Ascending aorta (tissue), 2 donors: ENCODE measurements at regions not wholly inside any gene's neighbourhood (a gene's known extent, or its start where the extent isn't known, plus 50 kb on each side); places are given as distances from the start of the nearest gene placed in this dataset.

Experiments used
- DNase-seq, 2 donors: peaks; one replicate each; pipeline ENCODE4 v3.0.0-alpha.2; 2019; ENCODE audit warnings: low spot score in 2 of 2
- H3K27ac ChIP-seq, 2 donors: fragments of 200-600 bp; sonication (generic); one replicate each; pipeline ENCODE4 v1.5.1; 2016 to 2017; ENCODE audit warnings: mild to moderate bottlenecking in 1 of 2
- H3K27me3 ChIP-seq: fragments of 200-600 bp; sonication (generic); one replicate; pipeline ENCODE4 v1.5.1; 2017
- H3K36me3 ChIP-seq, 2 donors: fragments of 200-600 bp; sonication (generic); one replicate each; pipeline ENCODE4 v1.5.1; 2016
- H3K4me1 ChIP-seq, 2 donors: fragments of 200-600 bp; sonication (generic); one replicate each; pipeline ENCODE4 v1.5.1; 2016 to 2017; ENCODE audit warnings: mild to moderate bottlenecking in 1 of 2
- H3K4me3 ChIP-seq, 2 donors: fragments of 200-600 bp; sonication (generic); one replicate each; pipeline ENCODE4 v1.5.1; 2016 to 2017; ENCODE audit warnings: mild to moderate bottlenecking in 1 of 2
- H3K9me3 ChIP-seq, 2 donors: fragments of 200-600 bp; sonication (generic); one replicate each; pipeline ENCODE4 v1.5.1; 2016
- intact Hi-C: fragments of 100-400 bp; cut with DNase I; formaldehyde crosslinking; loops from one replicate; pipeline ENCODE4 v1.15.1; 2023
- TF ChIP-seq, protein P1 (sequence below), 3 experiments: fragments of 200-600 bp in 2 of 3; fragments of 450-650 bp in 1 of 3; sonication (generic) in 2 of 3; IDR thresholded peaks; one replicate each; pipeline ENCODE4 v1.5.1; 2016 to 2019; ENCODE audit warnings: antibody characterized with exemption in 3 of 3, mild to moderate bottlenecking in 1 of 3, moderate library complexity in 1 of 3

DNA sequence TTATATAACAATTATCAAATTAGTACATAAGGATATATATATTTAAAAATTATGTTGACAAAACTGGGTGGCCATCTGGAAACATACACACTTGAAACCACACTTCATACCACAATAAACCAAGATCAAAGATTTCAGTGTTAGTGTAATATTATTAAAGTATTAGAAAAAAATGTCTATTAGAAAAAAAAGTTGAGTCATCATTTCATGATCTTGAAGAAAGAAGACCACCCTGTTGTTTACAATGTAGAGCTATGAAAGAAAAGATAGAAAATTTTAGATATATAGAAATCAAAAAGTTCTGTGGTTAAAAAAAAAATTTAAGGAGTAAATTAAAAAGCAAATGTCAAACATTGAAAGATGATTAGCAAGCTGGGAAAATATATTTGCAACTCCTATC lies 224.5 kb upstream of the CDH20 start:
- Histone ChIP-seq H3K27me3 (no peaks in the 10 kb centered on the region), H3K4me3 (no peak overlapping the region), H3K4me1 (no peaks in the 10 kb centered on the region), H3K36me3 (no peaks in the 10 kb centered on the region), H3K9me3 (no peaks in the 10 kb centered on the region), H3K27ac (no peak overlapping the region)
- TF ChIP-seq, protein P1, sequence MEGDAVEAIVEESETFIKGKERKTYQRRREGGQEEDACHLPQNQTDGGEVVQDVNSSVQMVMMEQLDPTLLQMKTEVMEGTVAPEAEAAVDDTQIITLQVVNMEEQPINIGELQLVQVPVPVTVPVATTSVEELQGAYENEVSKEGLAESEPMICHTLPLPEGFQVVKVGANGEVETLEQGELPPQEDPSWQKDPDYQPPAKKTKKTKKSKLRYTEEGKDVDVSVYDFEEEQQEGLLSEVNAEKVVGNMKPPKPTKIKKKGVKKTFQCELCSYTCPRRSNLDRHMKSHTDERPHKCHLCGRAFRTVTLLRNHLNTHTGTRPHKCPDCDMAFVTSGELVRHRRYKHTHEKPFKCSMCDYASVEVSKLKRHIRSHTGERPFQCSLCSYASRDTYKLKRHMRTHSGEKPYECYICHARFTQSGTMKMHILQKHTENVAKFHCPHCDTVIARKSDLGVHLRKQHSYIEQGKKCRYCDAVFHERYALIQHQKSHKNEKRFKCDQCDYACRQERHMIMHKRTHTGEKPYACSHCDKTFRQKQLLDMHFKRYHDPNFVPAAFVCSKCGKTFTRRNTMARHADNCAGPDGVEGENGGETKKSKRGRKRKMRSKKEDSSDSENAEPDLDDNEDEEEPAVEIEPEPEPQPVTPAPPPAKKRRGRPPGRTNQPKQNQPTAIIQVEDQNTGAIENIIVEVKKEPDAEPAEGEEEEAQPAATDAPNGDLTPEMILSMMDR (IDR thresholded peaks at IDR 0.05), result no peak
- DNase-seq, result no peak
- intact Hi-C loops, result no loop called here

DNA sequence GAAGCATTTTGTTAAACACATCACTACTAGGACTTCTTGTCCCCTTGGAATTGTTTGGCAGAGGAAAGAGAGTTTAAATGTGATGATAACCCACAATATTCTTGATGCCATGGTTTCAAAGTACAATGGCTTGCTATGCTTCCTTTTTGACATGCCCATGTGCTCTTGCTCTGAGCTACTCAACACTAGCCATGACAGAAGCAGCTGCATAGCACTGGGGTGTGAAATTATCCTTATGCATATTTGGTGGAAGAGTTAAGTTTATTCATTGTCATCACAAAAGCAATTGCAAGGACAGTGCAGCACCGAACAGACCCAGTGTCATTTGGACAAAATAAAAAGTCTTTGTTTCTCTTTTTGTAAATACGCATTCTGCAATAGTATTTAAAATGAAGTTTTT lies 209.9 kb upstream of the CDH20 start:
- Histone ChIP-seq H3K4me3 (no peak overlapping the region), H3K36me3 (no peaks in the 10 kb centered on the region), H3K27ac (no peak overlapping the region), H3K27me3 (no peaks in the 10 kb centered on the region), H3K9me3 (no peaks in the 10 kb centered on the region), H3K4me1 (no peaks in the 10 kb centered on the region)
- intact Hi-C loops, result no loop called here
- no peak for DNase-seq
- TF ChIP-seq, protein P1 (IDR thresholded peaks at IDR 0.05), result no peak

DNA sequence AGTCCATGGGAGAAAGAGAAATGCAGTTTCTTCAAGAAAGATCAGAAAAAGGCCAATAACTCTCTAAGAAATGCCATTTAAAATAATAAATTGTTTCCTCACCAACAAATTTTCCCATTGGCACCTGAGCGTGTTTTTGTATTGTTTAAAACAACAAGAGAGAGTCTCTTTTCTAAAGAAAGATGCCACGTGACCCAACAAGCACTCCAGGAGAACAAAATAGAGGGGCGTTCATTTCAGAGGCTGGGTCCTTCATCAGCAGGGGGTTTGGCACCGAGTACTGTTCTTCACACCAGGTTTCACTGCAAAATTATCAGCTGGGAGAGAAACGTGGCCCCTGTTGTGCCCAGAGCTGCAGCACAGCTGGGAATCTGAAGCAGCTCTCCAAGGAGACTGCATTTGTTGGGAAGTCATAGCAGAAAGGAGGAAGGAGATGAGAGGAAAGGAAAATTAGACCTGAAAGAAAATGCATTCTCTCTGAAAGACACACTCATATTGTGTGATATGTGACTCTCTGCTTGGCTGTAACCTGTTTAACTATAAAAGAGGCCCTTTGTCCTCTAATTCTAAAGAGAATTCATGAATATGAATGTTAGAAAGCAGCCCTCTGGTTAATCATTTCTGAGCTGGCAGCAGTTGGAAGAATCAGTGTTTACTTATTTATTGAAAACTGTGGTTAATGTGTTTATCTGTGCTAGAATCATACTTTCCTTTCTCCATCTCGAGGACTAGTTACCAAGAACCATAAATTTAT lies 205.3 kb upstream of the CDH20 start:
- H3K36me3 ChIP-seq, result no peaks in the 10 kb centered on the region
- no peaks in the 10 kb centered on the region for H3K4me1 ChIP-seq
- no peaks in the 10 kb centered on the region for H3K9me3 ChIP-seq
- TF ChIP-seq, protein P1 (IDR thresholded peaks at IDR 0.05), result no peak
- intact Hi-C loops, result no loop called here
- no peak overlapping the region for H3K4me3 ChIP-seq
- no peaks in the 10 kb centered on the region for H3K27me3 ChIP-seq
- no peak overlapping the region for H3K27ac ChIP-seq
- no peak for DNase-seq

- H3K27ac ChIP-seq, result no peak overlapping the region
- no peaks in the 10 kb centered on the region for H3K36me3 ChIP-seq
- H3K9me3 ChIP-seq, result no peaks in the 10 kb centered on the region
- no peak for DNase-seq
- TF ChIP-seq, protein P1 (IDR thresholded peaks at IDR 0.05), result no peak
- H3K27me3 ChIP-seq, result no peaks in the 10 kb centered on the region
- no peak overlapping the region for H3K4me3 ChIP-seq
- intact Hi-C loops, result no loop called here
- H3K4me1 ChIP-seq, result no peaks in the 10 kb centered on the region
These were observed 204.2 kb upstream of the CDH20 start for GRCh38 chr18:61129001-61129400.

GRCh38 chr18:61132031-61132430 lies 201.2 kb upstream of the CDH20 start:
- no peaks in the 10 kb centered on the region for H3K9me3 ChIP-seq
- TF ChIP-seq, protein P1 (IDR thresholded peaks at IDR 0.05), result no peak
- H3K27ac ChIP-seq, result no peak overlapping the region
- no peaks in the 10 kb centered on the region for H3K4me1 ChIP-seq
- no peak for DNase-seq
- H3K36me3 ChIP-seq, result no peaks in the 10 kb centered on the region
- intact Hi-C loops, result no loop called here
- no peak overlapping the region for H3K4me3 ChIP-seq
- H3K27me3 ChIP-seq, result no peaks in the 10 kb centered on the region

- H3K27ac ChIP-seq, result no peak overlapping the region
- TF ChIP-seq, protein P1 (IDR thresholded peaks at IDR 0.05), result no peak
- no peaks in the 10 kb centered on the region for H3K9me3 ChIP-seq
- no peaks in the 10 kb centered on the region for H3K27me3 ChIP-seq
- no peaks in the 10 kb centered on the region for H3K36me3 ChIP-seq
- no peak for DNase-seq
- no peaks in the 10 kb centered on the region for H3K4me1 ChIP-seq
- no peak overlapping the region for H3K4me3 ChIP-seq
- intact Hi-C loops, result no loop called here
These were observed 199.4 kb upstream of the CDH20 start for GRCh38 chr18:61133783-61134182.
